ENCODE measurements at regions not wholly inside any gene's neighbourhood (a gene's known extent, or its start where the extent isn't known, plus 50 kb on each side); places are given as distances from the start of the nearest gene placed in this dataset.

DNA sequence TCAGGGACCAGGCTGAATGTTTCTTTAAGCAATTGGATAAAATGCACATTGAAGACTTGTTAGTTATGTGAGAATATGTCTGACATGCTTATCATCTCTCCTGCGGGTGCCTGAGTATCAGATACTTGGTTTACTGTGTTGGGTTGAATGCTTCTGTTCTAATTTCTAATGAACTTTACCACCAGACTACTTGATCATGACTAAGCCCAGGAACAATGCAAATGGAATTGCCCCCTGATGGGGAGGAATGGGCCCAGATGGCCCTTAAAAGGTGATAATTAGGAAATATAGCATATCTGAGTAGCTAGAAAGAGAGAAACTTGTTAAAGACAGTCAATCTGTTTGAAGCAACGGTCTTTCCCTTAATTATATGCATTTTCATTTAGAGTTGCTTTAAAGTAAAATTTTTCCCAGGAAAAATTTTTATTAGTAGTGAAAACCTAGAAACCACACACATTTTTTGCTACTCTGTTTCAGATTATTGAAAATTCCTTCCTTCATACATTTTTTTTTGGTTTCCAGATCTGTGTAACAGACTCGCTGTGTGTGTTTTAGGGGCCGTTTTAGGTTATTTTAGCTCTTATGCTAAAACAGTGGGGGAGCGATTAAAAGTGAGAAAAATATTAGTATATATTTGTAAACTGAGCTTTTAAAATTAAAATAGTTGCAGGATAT lies 186.6 kb downstream of the TM9SF2 start:
- TF ChIP-seq POLR2A (IDR thresholded peaks at IDR 0.05) = no peak
- TF ChIP-seq, protein P1, sequence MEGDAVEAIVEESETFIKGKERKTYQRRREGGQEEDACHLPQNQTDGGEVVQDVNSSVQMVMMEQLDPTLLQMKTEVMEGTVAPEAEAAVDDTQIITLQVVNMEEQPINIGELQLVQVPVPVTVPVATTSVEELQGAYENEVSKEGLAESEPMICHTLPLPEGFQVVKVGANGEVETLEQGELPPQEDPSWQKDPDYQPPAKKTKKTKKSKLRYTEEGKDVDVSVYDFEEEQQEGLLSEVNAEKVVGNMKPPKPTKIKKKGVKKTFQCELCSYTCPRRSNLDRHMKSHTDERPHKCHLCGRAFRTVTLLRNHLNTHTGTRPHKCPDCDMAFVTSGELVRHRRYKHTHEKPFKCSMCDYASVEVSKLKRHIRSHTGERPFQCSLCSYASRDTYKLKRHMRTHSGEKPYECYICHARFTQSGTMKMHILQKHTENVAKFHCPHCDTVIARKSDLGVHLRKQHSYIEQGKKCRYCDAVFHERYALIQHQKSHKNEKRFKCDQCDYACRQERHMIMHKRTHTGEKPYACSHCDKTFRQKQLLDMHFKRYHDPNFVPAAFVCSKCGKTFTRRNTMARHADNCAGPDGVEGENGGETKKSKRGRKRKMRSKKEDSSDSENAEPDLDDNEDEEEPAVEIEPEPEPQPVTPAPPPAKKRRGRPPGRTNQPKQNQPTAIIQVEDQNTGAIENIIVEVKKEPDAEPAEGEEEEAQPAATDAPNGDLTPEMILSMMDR (IDR thresholded peaks at IDR 0.05) = no peak
